B cell (primary cell): ENCODE measurements at regions not wholly inside any gene's neighbourhood (a gene's known extent, or its start where the extent isn't known, plus 50 kb on each side); places are given as distances from the start of the nearest gene placed in this dataset.

Source experiments
- ATAC-seq: fragments of 200-7000 bp; cut with Tn5 transposase; one replicate; pipeline ENCODE4 v1.10.0; 2021; ENCODE audit warnings: low read depth, mild to moderate bottlenecking, moderate number of reproducible peaks, moderate library complexity
- CTCF ChIA-PET: fragments of 350-600 bp; sonication (Branson Sonifier 250); formaldehyde crosslinking; loops from one replicate; lab custom pipeline; 2021; ENCODE audit warnings: antibody characterized with exemption, inconsistent platforms; lab: Charles Lee
- POLR2A ChIA-PET: fragments of 350-600 bp; sonication (Branson Sonifier 250); formaldehyde crosslinking; loops from one replicate; lab custom pipeline; 2021; ENCODE audit warnings: antibody characterized with exemption; lab: Charles Lee
- DNase-seq: peaks from one replicate; pipeline ENCODE4 v3.0.0; 2013
- H2AFZ ChIP-seq: 2 replicates; pipeline ENCODE4 v1.6.1; 2012; ENCODE audit warnings: mild to moderate bottlenecking, low read depth, low read length; ENCODE audit not compliant: insufficient read depth, poor library complexity, severe bottlenecking
- H3K27ac ChIP-seq, 2 donors: 1 replicate in 1 of 2; 2 replicates in 1 of 2; pipeline ENCODE4 v1.5.1; 2012 to 2013; ENCODE audit warnings: low read length in 2 of 2, mild to moderate bottlenecking in 2 of 2, moderate library complexity in 1 of 2
- H3K27me3 ChIP-seq, 4 experiments: fragments of 200-600 bp in 1 of 4; sonication (generic) in 1 of 4; replicated peaks in 1 of 4; 1 replicate in 2 of 4; 2 replicates in 2 of 4; pipeline versions ENCODE4 v1.6.1 to v1.7.0; 2013 to 2016; ENCODE audit warnings: low read length in 3 of 4, mild to moderate bottlenecking in 2 of 4, mixed read lengths in 1 of 4, moderate library complexity in 1 of 4; ENCODE audit not compliant: insufficient read depth in 4 of 4, control insufficient read depth in 3 of 4; ENCODE audit errors: control extremely low read depth in 1 of 4
- H3K36me3 ChIP-seq, 2 experiments: replicated peaks in 1 of 2; 1 replicate in 1 of 2; 2 replicates in 1 of 2; pipeline versions ENCODE4 v1.6.1 to v1.7.1; 2013; ENCODE audit warnings: low read length in 1 of 2; ENCODE audit not compliant: insufficient read depth in 2 of 2, control insufficient read depth in 1 of 2; ENCODE audit errors: control extremely low read depth in 1 of 2, extremely low read depth in 1 of 2
- H3K4me1 ChIP-seq, 2 donors: fragments of 200-600 bp in 1 of 2; sonication (generic) in 1 of 2; 1 replicate in 1 of 2; 2 replicates in 1 of 2; pipeline versions ENCODE4 v1.5.1 to v1.6.1; 2013 to 2017; ENCODE audit warnings: low read length in 2 of 2; ENCODE audit not compliant: control insufficient read depth in 2 of 2, insufficient read depth in 2 of 2
- H3K4me2 ChIP-seq: replicated peaks from 2 replicates; pipeline ENCODE3; 2012; ENCODE audit warnings: mild to moderate bottlenecking, low read depth, low read length; ENCODE audit not compliant: poor library complexity, severe bottlenecking
- H3K4me3 ChIP-seq, 5 experiments: fragments of 200-600 bp in 1 of 5; sonication (generic) in 1 of 5; 1 replicate in 3 of 5; 2 replicates in 2 of 5; pipeline versions ENCODE4 v1.5.1 to v1.7.0; 2011 to 2016; ENCODE audit warnings: low read length in 4 of 5, mild to moderate bottlenecking in 4 of 5, low read depth in 2 of 5, control low read depth in 1 of 5, moderate library complexity in 1 of 5; ENCODE audit not compliant: insufficient read depth in 1 of 5; ENCODE audit errors: control extremely low read depth in 1 of 5, extremely low read depth in 1 of 5
- H3K79me2 ChIP-seq: fragments of 200-600 bp; sonication (generic); one replicate; pipeline ENCODE4 v1.6.0; 2016; ENCODE audit warnings: low read length; ENCODE audit not compliant: control insufficient read depth, insufficient read depth
- H3K9ac ChIP-seq: fragments of 200-600 bp; sonication (generic); 2 replicates; pipeline ENCODE4 v1.6.1; 2017; ENCODE audit warnings: mild to moderate bottlenecking, low read length, moderate library complexity
- H3K9me3 ChIP-seq, 3 donors: one replicate each; pipeline versions ENCODE4 v1.6.1 to v1.7.1; 2013; ENCODE audit warnings: low read length in 2 of 3; ENCODE audit not compliant: control insufficient read depth in 2 of 3, insufficient read depth in 1 of 3; ENCODE audit errors: control extremely low read depth in 1 of 3
- H4K20me1 ChIP-seq: 2 replicates; pipeline ENCODE4 v1.6.0; 2012; ENCODE audit warnings: mild to moderate bottlenecking, low read length; ENCODE audit not compliant: insufficient read depth, control insufficient read depth, poor library complexity, severe bottlenecking
- H3K27ac Mint-ChIP-seq: one replicate; pipeline ENCODE4 v1.8.0; 2021; ENCODE audit warnings: mixed read lengths
- H3K27me3 Mint-ChIP-seq: one replicate; pipeline ENCODE4 v1.8.0; 2021; ENCODE audit warnings: mixed read lengths
- H3K4me1 Mint-ChIP-seq: one replicate; pipeline ENCODE4 v1.8.0; 2021; ENCODE audit warnings: mixed read lengths
- H3K4me3 Mint-ChIP-seq: one replicate; pipeline ENCODE4 v1.8.0; 2021; ENCODE audit warnings: mixed read lengths
- H3K9me3 Mint-ChIP-seq: one replicate; pipeline ENCODE4 v1.8.0; 2022; ENCODE audit warnings: mixed read lengths; ENCODE audit not compliant: insufficient read depth
- EZH2 ChIP-seq: IDR thresholded peaks from 2 replicates; pipeline ENCODE4 v1.6.1; 2012; ENCODE audit warnings: borderline replicate concordance, low read depth, mild to moderate bottlenecking, moderate library complexity, low read length; ENCODE audit not compliant: insufficient read depth, poor library complexity, severe bottlenecking
- WGBS: methylation state at CpG from one replicate; pipeline ENCODE4 v1.1.5; 2013; ENCODE audit warnings: missing lambda C conversion rate; ENCODE audit not compliant: insufficient coverage; 5-methylcytosine and 5-hydroxymethylcytosine counted together
- intact Hi-C: fragments of 100-400 bp; cut with micrococcal nuclease; formaldehyde crosslinking; loops from one replicate; pipeline ENCODE4 v1.10.0; 2022
- TF ChIP-seq, protein P1 (sequence below): fragments of 200-600 bp; IDR thresholded peaks from one replicate; pipeline ENCODE4 v1.8.0; 2022; ENCODE audit warnings: antibody characterized with exemption, mild to moderate bottlenecking

GRCh38 chr2:8154936-8155335, 526.9 kb upstream of the ID2 start:
- POLR2A ChIA-PET, result no interaction called here
- intact Hi-C loops, result no loop called here
- ATAC-seq (no peak), DNase-seq (no peak)
- H4K20me1 ChIP-seq, result no peaks in the 10 kb centered on the region
- Mint-ChIP-seq H3K27me3 (peaks cover 39% of the 10 kb centered on the region), H3K4me1 (peaks cover 16% of the 10 kb centered on the region), H3K4me3 (no peak overlapping the region), H3K27ac (no peak overlapping the region), H3K9me3 (no peaks in the 10 kb centered on the region)
- TF ChIP-seq EZH2, result no peak
- TF ChIP-seq, protein P1, sequence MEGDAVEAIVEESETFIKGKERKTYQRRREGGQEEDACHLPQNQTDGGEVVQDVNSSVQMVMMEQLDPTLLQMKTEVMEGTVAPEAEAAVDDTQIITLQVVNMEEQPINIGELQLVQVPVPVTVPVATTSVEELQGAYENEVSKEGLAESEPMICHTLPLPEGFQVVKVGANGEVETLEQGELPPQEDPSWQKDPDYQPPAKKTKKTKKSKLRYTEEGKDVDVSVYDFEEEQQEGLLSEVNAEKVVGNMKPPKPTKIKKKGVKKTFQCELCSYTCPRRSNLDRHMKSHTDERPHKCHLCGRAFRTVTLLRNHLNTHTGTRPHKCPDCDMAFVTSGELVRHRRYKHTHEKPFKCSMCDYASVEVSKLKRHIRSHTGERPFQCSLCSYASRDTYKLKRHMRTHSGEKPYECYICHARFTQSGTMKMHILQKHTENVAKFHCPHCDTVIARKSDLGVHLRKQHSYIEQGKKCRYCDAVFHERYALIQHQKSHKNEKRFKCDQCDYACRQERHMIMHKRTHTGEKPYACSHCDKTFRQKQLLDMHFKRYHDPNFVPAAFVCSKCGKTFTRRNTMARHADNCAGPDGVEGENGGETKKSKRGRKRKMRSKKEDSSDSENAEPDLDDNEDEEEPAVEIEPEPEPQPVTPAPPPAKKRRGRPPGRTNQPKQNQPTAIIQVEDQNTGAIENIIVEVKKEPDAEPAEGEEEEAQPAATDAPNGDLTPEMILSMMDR, result no peak
- peaks cover 10 to 22% of the 10 kb centered on the region in 2 donors for H3K4me1 ChIP-seq
- no peaks in the 10 kb centered on the region for H3K79me2 ChIP-seq
- H3K9me3 ChIP-seq, result peaks cover 0 to 11% (median 0%) of the 10 kb centered on the region in 3 donors
- H3K36me3 ChIP-seq, result no peaks in the 10 kb centered on the region
- H3K4me2 ChIP-seq, result no peak overlapping the region
- WGBS, result 85% methylated on average over 3 of the region's 6 CpGs
- peaks cover 0 to 28% (median 14%) of the 10 kb centered on the region in 4 experiments for H3K27me3 ChIP-seq
- H2AFZ ChIP-seq, result no peak overlapping the region
- H3K27ac ChIP-seq, result no peak overlapping the region
- CTCF ChIA-PET, result no interaction called here
- no peak overlapping the region for H3K4me3 ChIP-seq
- H3K9ac ChIP-seq, result no peak overlapping the region

DNA sequence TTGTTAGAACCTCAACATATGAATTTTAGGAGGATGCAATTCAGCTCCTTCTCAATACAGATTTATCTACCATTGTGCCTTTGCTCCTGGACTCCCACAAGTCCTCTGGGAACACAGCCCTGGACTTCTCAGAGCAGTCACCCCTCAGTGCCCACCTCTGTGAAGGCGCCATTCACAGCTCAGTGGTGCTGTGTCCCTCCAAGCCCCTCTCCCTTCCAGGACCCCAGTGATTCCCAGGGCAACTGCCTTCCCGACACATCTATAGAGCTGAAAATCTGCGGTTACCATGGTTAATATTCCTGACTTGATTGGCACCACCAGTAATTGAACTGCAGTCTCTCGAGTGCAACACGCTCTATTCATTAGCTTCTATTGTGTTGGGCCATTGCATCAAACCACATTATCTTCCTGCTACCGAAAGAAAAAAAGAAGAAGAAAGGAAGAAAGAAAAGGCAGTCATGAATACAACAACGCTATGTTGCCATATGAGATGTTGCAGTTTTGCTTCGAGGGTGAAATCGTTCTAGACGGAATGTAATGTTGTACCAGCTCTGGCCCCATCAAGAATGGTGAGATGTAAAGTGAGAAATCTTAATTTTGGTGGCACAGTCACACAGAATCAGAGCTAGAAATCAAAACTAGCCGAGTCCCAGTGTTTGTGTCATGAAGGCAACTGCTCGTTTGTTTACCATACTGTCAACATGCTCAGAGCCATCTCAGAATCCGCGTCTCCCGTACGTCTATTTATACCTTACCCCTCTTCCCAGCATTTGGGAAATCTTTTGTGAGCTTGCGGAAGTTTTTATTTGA, 524.0 kb upstream of the ID2 start:
- ChIA-PET POLR2A (no interaction called here), CTCF (no interaction called here)
- WGBS, result 93% methylated on average over 9 of the region's 17 CpGs
- no peak overlapping the region for H3K9ac ChIP-seq
- TF ChIP-seq, protein P1, result no peak
- no peak for TF ChIP-seq EZH2
- H3K4me1 Mint-ChIP-seq, result peaks cover 16% of the 10 kb centered on the region
- H3K4me3 ChIP-seq, result no peak overlapping the region
- peaks cover 22% of the 10 kb centered on the region for H3K27me3 Mint-ChIP-seq
- H3K9me3 ChIP-seq, result peaks cover 0 to 16% (median 0%) of the 10 kb centered on the region in 3 donors
- H3K4me2 ChIP-seq, result no peak overlapping the region
- H3K9me3 Mint-ChIP-seq, result no peaks in the 10 kb centered on the region
- no peak overlapping the region for H3K27ac ChIP-seq
- H2AFZ ChIP-seq, result no peak overlapping the region
- peaks cover 11 to 23% of the 10 kb centered on the region in 2 donors for H3K4me1 ChIP-seq
- H3K4me3 Mint-ChIP-seq, result no peak overlapping the region
- ATAC-seq (no peak), DNase-seq (no peak)
- intact Hi-C loops, result no loop called here
- no peaks in the 10 kb centered on the region for H4K20me1 ChIP-seq
- peaks cover 0 to 25% (median 3%) of the 10 kb centered on the region in 4 experiments for H3K27me3 ChIP-seq
- no peak overlapping the region for H3K27ac Mint-ChIP-seq
- H3K36me3 ChIP-seq, result no peaks in the 10 kb centered on the region
- H3K79me2 ChIP-seq, result no peaks in the 10 kb centered on the region
